HG03439 (cell line): ENCODE measurements at regions not wholly inside any gene's neighbourhood (a gene's known extent, or its start where the extent isn't known, plus 50 kb on each side); places are given as distances from the start of the nearest gene placed in this dataset.
"Not testable (repeated sequence)": the region's sequence is repeated elsewhere in the genome, so short reads cannot be mapped to it uniquely, and the experiment has no call there.

Experiments used
- ATAC-seq: cut with Tn5 transposase; IDR thresholded peaks from one replicate; pipeline ENCODE4 v1.9.1; 2021; ENCODE audit warnings: mild to moderate bottlenecking, moderate library complexity; ENCODE audit not compliant: unreplicated experiment

- ATAC-seq, result no peak
These were observed 117.7 kb downstream of the TMEM167A start for GRCh38 chr5:82959466-82959865.

- ATAC-seq, result no peak
These were observed 120.6 kb downstream of the TMEM167A start for GRCh38 chr5:82956600-82956999.

GRCh38 chr5:82952326-82952725 lies 124.9 kb downstream of the TMEM167A start:
- ATAC-seq, result no peak

GRCh38 chr5:82944267-82944666 lies 132.9 kb downstream of the TMEM167A start:
- ATAC-seq, result not testable (repeated sequence)

- no peak for ATAC-seq
These were observed 134.9 kb downstream of the TMEM167A start for GRCh38 chr5:82942083-82942881.

GRCh38 chr5:82938901-82939725 lies 138.1 kb downstream of the TMEM167A start:
- ATAC-seq, result no peak

- ATAC-seq, result not testable (repeated sequence)
These were observed 144.5 kb downstream of the TMEM167A start for GRCh38 chr5:82932473-82933220.

GRCh38 chr5:82931110-82931509 lies 146.1 kb downstream of the TMEM167A start:
- no peak for ATAC-seq

- no peak for ATAC-seq
These were observed 152.2 kb downstream of the TMEM167A start for GRCh38 chr5:82925061-82925411.

- no peak for ATAC-seq
These were observed 152.8 kb downstream of the TMEM167A start for GRCh38 chr5:82924226-82925060.

GRCh38 chr5:82922086-82922734 lies 155.0 kb downstream of the TMEM167A start:
- ATAC-seq, result no peak

GRCh38 chr5:82918311-82919031 lies 158.7 kb downstream of the TMEM167A start:
- no peak for ATAC-seq

GRCh38 chr5:82917584-82917983 lies 159.6 kb downstream of the TMEM167A start:
- peak; percentile 73 for ATAC-seq

- no peak for ATAC-seq
These were observed 163.2 kb downstream of the TMEM167A start for GRCh38 chr5:82913971-82914370.

GRCh38 chr5:82912462-82912861 lies 164.7 kb downstream of the TMEM167A start:
- ATAC-seq, result no peak

- no peak for ATAC-seq
These were observed 165.3 kb downstream of the TMEM167A start for GRCh38 chr5:82911910-82912309.

GRCh38 chr5:82910905-82911304 lies 166.3 kb downstream of the TMEM167A start:
- ATAC-seq, result no peak

- no peak for ATAC-seq
These were observed 166.7 kb downstream of the TMEM167A start for GRCh38 chr5:82910491-82910890.

GRCh38 chr5:82909771-82910170 lies 167.4 kb downstream of the TMEM167A start:
- ATAC-seq, result no peak
